Neural cell (in vitro differentiated cells): ENCODE measurements at regions not wholly inside any gene's neighbourhood (a gene's known extent, or its start where the extent isn't known, plus 50 kb on each side); places are given as distances from the start of the nearest gene placed in this dataset.
A peak's percentile ranks its signal among the peaks of the same experiment; 100 is the strongest.

Source experiments
- H2AFZ ChIP-seq: fragments of 200-600, 300-800 bp; sonication (generic), shearing (Covaris generic); 2 replicates; pipeline ENCODE4 v1.6.0; 2014; ENCODE audit warnings: low read depth, mild to moderate bottlenecking, antibody characterized with exemption, low read length, moderate library complexity
- H3F3A ChIP-seq: fragments of 200-600 bp; shearing (Covaris generic); 2 replicates; pipeline ENCODE4 v1.6.1; 2016; ENCODE audit warnings: mild to moderate bottlenecking, moderate library complexity, mixed read lengths, antibody characterized with exemption, low read length; ENCODE audit not compliant: insufficient read depth, poor library complexity, severe bottlenecking
- H3K27ac ChIP-seq: fragments of 200-600, 300-800 bp; sonication (generic), shearing (Covaris generic); 2 replicates; pipeline ENCODE4 v1.5.1; 2014; ENCODE audit warnings: mild to moderate bottlenecking, low read length, moderate library complexity
- H3K27me3 ChIP-seq: fragments of 300-800, 200-600 bp; sonication (generic), shearing (Covaris generic); 2 replicates; pipeline ENCODE4 v1.6.0; 2014; ENCODE audit warnings: mild to moderate bottlenecking, low read depth, low read length, moderate library complexity; ENCODE audit not compliant: insufficient read depth
- H3K36me3 ChIP-seq: fragments of 300-800, 200-600 bp; sonication (generic), shearing (Covaris generic); 2 replicates; pipeline ENCODE4 v1.5.1; 2014; ENCODE audit warnings: mild to moderate bottlenecking, antibody characterized with exemption, low read length, moderate library complexity; ENCODE audit not compliant: insufficient read depth
- H3K4me2 ChIP-seq: fragments of 300-800, 200-600 bp; sonication (generic), shearing (Covaris generic); 2 replicates; pipeline ENCODE4 v1.6.0; 2014; ENCODE audit warnings: mild to moderate bottlenecking, low read length
- H3K4me3 ChIP-seq: fragments of 300-800, 200-600 bp; sonication (generic), shearing (Covaris generic); 2 replicates; pipeline ENCODE4 v1.5.1; 2014; ENCODE audit warnings: mild to moderate bottlenecking, low read length, moderate library complexity
- H3K79me2 ChIP-seq: fragments of 200-600 bp; shearing (Covaris generic); replicated peaks from 2 replicates; pipeline ENCODE4 v1.6.0; 2014; ENCODE audit warnings: mild to moderate bottlenecking, low read length, moderate library complexity; ENCODE audit not compliant: insufficient read depth
- H3K9ac ChIP-seq: fragments of 300-800, 200-600 bp; sonication (generic), shearing (Covaris generic); 2 replicates; pipeline ENCODE4 v1.6.1; 2016; ENCODE audit warnings: mild to moderate bottlenecking, low read length, mixed read lengths
- H3K9me2 ChIP-seq: fragments of 200-600 bp; shearing (Covaris generic); 2 replicates; pipeline ENCODE4 v1.6.1; 2016; ENCODE audit warnings: mild to moderate bottlenecking, low read length, mixed read lengths; ENCODE audit not compliant: insufficient read depth
- H3K9me3 ChIP-seq: fragments of 200-600, 300-800 bp; sonication (generic), shearing (Covaris generic); 2 replicates; pipeline ENCODE4 v1.6.1; 2016; ENCODE audit warnings: mild to moderate bottlenecking, mixed run types, low read length, moderate library complexity, mixed read lengths
- H4K20me1 ChIP-seq: fragments of 200-600 bp; shearing (Covaris generic); 2 replicates; pipeline ENCODE4 v1.6.1; 2016; ENCODE audit warnings: mild to moderate bottlenecking, mixed run types; ENCODE audit not compliant: insufficient read depth
- CTCF ChIP-seq: fragments of 450-650 bp; IDR thresholded peaks from 2 replicates; pipeline ENCODE4 v1.5.1; 2014; ENCODE audit warnings: antibody characterized with exemption, mild to moderate bottlenecking, moderate library complexity; ENCODE audit not compliant: poor library complexity, severe bottlenecking
- EP300 ChIP-seq: fragments of 450-650 bp; conservative IDR thresholded peaks from 2 replicates; pipeline ENCODE4 v1.6.1; 2014; ENCODE audit warnings: antibody characterized with exemption, mild to moderate bottlenecking, moderate library complexity; ENCODE audit not compliant: poor library complexity, severe bottlenecking
- EZH2 ChIP-seq: fragments of 200-600, 300-800 bp; shearing (Covaris generic), sonication (generic); IDR thresholded peaks from 2 replicates; pipeline ENCODE4 v1.6.1; 2014; ENCODE audit warnings: antibody characterized with exemption, low read length, borderline replicate concordance, mild to moderate bottlenecking; ENCODE audit not compliant: insufficient read depth, poor library complexity, severe bottlenecking
- MXI1 ChIP-seq: fragments of 450-650 bp; conservative IDR thresholded peaks from 2 replicates; pipeline ENCODE4 v1.6.1; 2014; ENCODE audit warnings: antibody characterized with exemption, mild to moderate bottlenecking; ENCODE audit not compliant: poor library complexity, severe bottlenecking
- POLR2AphosphoS5 ChIP-seq: IDR thresholded peaks from 2 replicates; pipeline ENCODE4 v1.6.1; 2012
- RAD21 ChIP-seq: fragments of 450-650 bp; conservative IDR thresholded peaks from 2 replicates; pipeline ENCODE4 v1.6.1; 2014; ENCODE audit warnings: antibody characterized with exemption, mild to moderate bottlenecking, moderate library complexity
- REST ChIP-seq: IDR thresholded peaks from 2 replicates; pipeline ENCODE4 v1.6.1; 2012; ENCODE audit warnings: borderline replicate concordance
- SMC3 ChIP-seq: fragments of 450-650 bp; conservative IDR thresholded peaks from 2 replicates; pipeline ENCODE4 v1.6.1; 2014; ENCODE audit warnings: antibody characterized with exemption, mild to moderate bottlenecking, moderate library complexity; ENCODE audit not compliant: poor library complexity
- TAF1 ChIP-seq: IDR thresholded peaks from 2 replicates; pipeline ENCODE4 v1.6.1; 2012; ENCODE audit warnings: low read depth

GRCh38 chr9:93815135-93815534 is 140.0 kb downstream of the BARX1 start:
- no peak overlapping the region for H3K4me3 ChIP-seq
- no peak overlapping the region for H3K9ac ChIP-seq
- no peaks in the 10 kb centered on the region for H3K79me2 ChIP-seq
- no peaks in the 10 kb centered on the region for H3F3A ChIP-seq
- H3K27ac ChIP-seq = peak overlapping the region; percentile 35
- H3K9me2 ChIP-seq = no peaks in the 10 kb centered on the region
- H4K20me1 ChIP-seq = no peaks in the 10 kb centered on the region
- no peaks in the 10 kb centered on the region for H3K9me3 ChIP-seq
- no peaks in the 10 kb centered on the region for H3K36me3 ChIP-seq
- no peaks in the 10 kb centered on the region for H3K27me3 ChIP-seq
- TF ChIP-seq SMC3 = no peak
- TF ChIP-seq CTCF = no peak
- no peak for TF ChIP-seq POLR2AphosphoS5
- TF ChIP-seq EZH2 = no peak
- TF ChIP-seq REST = no peak
- TF ChIP-seq EP300 = no peak
- TF ChIP-seq RAD21 = no peak
- no peak for TF ChIP-seq TAF1
- no peak for TF ChIP-seq MXI1
- no peak overlapping the region for H2AFZ ChIP-seq
- no peak overlapping the region for H3K4me2 ChIP-seq

- TF ChIP-seq RAD21 = no peak
- no peak for TF ChIP-seq MXI1
- peak; percentile 51 for TF ChIP-seq EP300
- no peak for TF ChIP-seq EZH2
- TF ChIP-seq REST = peak; percentile 28
- no peak for TF ChIP-seq SMC3
- peak; percentile 39 for TF ChIP-seq CTCF
- TF ChIP-seq TAF1 = no peak
- peak; percentile 65 for TF ChIP-seq POLR2AphosphoS5
- Histone ChIP-seq H3K79me2 (no peaks in the 10 kb centered on the region), H3K27ac (peak overlapping the region; percentile 35), H2AFZ (no peak overlapping the region), H3K9me2 (no peaks in the 10 kb centered on the region), H3F3A (no peaks in the 10 kb centered on the region), H4K20me1 (no peaks in the 10 kb centered on the region), H3K27me3 (no peaks in the 10 kb centered on the region), H3K4me3 (no peak overlapping the region), H3K36me3 (no peaks in the 10 kb centered on the region), H3K4me2 (no peak overlapping the region), H3K9ac (peak overlapping the region; percentile 34), H3K9me3 (no peaks in the 10 kb centered on the region)
Observed at GRCh38 chr9:93814077-93814956, 140.8 kb downstream of the BARX1 start.
